ENCODE measurements at regions not wholly inside any gene's neighbourhood (a gene's known extent, or its start where the extent isn't known, plus 50 kb on each side); places are given as distances from the start of the nearest gene placed in this dataset.
"Not testable (repeated sequence)": the region's sequence is repeated elsewhere in the genome, so short reads cannot be mapped to it uniquely, and the experiment has no call there.

DNA sequence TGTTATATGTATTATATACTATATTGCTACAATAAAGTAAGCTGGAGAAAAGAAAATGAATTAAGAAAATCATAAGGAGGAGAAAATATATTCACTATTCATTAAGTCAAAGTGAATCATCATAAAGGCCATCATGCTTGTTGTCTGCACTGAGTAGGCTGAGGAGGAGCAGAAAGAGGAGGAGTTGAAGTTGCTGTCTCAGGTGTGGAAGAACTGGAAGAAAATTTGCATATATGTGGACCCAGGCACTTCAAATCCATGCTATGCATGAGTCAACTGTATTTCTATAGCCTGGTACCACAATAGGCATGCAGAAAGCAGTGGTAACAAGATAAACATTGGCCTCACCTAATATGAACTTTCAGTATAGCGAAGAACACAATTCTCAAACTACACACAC, 135.9 kb upstream of the SGCG start:
- FAIRE-seq, result no peak

DNA sequence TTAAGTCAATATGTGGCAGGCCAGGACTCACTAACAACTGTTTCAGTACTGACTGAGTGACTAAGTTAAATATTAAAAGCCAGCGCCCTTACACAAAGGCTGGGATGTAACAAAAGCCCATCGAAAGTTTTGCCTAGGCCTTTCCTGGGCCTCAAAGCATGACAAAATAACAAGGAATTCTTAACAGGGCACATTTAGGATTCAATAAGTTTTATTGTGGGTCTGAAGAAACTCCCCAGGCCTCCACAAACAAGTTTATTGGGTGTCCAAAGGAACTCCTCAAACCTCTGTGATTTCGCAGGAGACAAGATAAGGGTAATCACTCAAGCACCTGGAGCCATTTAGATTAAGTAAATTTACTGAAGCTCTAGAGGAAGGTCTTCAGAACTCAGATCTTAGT, 130.7 kb upstream of the SGCG start:
- no peak for FAIRE-seq

DNA sequence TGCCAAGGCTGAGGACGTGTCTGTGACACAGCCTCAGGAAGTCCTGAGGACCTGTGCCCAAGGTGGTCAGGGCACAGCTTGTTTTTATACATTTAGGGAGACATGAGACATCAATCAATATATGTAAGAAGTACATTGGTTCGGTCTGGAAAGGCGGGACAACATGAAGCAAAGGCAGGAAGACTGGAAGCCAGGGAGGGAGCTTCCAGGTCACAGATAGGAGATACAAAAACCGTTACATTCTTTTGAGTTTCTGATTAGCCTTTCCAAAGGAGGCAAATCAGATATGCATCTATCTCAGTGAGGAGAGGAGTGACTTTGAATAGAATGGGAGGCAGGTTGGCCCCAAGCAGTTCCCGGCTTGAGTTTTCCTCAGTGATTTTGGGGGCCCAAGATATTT, 127.1 kb upstream of the SGCG start:
- FAIRE-seq, result not testable (repeated sequence)

DNA sequence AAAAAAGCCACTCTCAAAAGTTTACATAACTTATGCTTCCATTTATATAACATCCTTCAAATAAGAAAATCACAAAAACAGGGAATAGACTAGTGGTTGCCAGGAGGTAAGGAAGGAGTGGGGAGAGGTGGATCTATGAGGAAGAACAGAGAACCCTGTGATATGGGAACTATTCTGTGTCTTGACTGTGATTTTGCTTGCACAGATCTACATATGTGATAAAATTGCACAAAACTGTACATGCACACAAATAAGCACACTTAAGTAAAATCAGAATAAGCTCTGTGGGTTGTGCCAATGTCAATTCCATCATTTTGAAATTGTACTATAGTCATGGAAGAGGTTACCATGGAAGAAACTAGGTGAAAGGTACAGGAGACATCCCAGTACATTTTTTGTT, 121.6 kb upstream of the SGCG start:
- FAIRE-seq, result no peak

DNA sequence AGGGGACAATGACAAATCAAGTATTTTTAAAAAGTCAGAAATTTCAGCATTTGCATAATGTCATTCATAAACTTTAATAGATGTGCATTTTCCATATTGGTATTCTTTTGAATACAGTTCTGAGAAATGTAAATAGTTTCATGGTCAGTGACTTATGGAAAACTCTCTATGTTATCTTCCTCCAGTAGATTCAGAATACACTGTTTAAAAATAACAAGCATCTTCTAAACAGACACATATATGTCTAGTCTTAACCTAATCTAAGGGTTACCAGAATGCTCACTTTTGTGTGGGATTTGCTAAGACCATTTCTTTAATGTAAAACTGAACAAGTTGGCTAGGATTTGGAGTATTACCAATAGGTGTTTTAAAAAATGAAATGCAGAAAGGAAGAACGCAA, 119.8 kb upstream of the SGCG start:
- FAIRE-seq, result no peak

DNA sequence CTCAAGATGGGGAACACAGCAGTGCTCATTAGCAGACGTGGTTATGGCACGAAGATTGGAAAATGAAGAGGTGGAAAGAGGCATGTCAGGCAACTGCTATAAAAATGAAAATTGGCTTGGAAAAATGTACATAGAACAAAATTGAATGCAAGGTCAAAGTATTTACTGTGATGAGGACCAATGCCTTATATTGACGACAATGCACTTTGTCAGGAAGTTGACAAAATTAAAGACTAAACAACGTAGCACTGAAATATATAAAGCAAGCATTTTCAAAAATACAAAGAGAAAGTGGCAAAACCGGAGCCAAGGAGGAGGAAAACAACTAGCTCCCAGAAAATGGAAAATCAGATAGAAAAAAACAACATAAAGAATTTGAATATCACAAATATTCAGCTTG, 113.7 kb upstream of the SGCG start:
- no peak for FAIRE-seq

DNA sequence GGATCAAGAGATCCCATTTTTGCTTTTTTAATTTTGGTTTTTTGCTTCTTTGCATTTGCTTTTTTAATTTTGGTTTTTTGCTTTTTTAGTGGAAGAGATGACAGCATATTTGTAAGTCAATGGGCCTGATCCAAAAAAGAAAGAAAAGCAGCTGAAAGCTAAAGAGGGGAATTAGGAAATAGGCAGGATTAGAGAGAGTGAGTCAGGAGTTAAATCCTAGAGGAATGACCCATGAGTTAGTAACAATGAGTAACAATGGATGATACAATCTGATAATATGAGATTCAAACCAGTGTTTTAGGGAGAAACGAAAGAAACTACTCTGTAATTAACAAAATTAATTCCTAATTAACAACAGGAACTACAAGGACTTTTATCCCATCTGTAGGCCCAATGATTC, 111.2 kb upstream of the SGCG start:
- no peak for FAIRE-seq

DNA sequence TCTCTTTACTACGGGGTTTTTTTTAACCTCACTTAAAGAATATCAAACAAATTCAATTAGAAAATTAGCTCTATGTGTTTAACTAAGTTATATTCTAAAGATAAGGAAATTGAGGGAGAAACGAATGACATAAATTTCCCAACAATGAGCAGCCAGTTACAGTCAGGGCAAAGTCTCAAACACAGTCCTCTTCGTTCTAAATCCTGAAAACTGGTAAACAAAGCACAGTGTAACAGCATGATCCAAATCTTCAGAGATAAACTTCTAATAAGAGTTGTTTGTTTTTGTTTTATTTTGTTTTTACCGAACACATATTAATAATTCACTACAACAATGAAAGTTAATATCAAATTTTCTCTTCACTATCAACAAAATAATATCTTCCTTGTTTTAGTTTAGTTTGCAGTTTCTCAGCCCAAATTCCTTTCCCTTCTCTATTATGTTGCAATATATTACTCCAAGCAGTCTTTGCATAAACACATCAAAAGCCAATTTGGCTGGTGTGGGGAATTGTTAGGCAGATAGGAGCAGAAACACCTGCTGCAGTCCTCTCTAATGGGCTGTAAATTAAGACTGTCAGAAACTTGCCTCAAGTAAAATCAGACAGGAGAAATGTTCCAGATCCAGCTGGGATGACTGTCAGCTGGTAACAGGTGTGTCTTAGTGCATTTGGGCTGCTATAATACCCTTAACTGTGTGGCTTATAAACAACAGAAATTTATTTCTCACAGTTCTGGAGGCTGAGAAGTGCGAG, 106.5 kb upstream of the SGCG start:
- FAIRE-seq, result no peak

DNA sequence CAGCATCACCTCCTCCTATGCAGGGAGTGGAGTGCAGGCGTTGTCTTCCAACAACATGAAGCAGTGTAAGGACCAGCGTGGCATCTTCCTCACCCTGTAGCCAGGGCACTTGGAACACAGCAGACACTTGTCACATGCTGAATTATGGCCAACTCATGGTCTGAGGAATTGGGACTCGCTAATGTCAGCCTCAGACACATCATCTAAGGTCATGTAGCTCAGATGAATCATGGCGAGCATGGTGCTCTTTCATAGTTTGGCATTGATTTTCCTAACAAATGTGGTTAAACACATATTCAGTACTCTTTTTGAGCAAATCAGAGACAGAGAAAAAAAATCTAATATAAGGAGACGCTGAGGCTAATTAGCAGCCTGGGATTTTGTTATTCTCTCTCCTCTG, 99.6 kb upstream of the SGCG start:
- no peak for FAIRE-seq

DNA sequence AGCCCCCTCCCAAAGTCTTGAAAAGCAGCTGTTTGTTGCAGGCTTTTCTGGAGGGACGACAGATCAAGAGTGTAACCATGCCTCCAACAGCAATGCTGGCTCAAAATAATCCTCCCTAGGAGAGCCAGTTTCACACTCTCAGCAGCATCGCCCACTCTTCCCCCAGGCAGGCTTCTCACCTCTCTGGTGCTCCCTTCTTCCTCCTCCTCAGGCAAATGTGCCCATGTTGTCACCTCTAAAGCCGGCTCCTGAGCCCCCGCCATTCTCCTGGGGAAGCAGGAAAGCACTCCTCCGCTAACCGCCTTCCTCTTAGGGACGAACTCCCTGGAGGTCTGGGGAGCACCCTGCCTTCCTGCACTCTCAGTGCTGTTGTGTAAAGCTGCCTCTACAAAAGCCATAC, 98.9 kb upstream of the SGCG start:
- FAIRE-seq, result no peak

DNA sequence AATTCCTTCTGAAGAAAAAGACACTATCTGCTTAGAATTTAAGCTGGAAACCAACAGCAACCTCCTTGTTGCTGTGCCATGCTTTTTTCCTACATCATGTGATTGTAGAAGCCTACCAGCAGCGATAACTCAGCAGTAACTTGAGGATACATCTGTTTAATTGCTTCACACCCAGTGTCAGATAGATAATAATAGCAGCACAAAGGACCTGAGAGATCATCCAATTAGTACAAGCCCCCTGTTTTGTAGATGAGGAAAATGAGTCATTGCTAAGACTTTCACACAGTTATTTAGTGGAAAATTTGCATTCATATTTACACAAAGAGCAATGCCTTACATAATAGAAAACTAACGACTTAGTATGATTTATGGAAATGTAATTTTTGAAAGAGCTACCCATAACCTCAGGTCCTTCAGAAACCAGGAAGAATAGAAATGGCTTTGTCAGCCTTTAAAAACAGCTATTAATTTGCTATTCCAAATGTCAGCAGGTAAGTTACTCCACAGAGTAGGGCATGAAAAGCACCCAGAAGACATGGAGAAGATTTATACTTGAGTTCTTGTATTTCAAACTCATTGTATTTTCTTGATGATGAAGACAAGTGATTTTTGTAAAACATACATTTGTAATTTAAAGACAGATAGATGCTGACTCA, 93.7 kb upstream of the SGCG start:
- no peak for FAIRE-seq

DNA sequence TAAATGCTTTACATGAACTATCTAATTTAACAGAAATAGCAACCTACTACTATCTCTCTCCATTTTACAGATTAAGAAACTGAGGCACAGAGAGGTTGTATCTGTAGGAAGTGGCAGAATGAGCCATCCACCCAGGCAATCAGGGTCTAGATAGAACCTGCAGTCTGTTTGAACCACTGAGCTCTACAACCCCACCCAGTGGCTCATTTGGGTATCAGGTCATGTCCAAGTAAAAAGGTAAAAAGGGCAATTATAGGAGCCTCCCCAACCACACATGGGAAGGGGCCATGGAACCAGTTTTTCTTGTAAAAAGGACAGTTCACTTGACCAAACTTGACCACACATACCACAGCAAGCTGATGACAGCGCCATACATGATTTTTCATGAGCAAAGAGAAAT, 92.9 kb upstream of the SGCG start:
- FAIRE-seq, result no peak

DNA sequence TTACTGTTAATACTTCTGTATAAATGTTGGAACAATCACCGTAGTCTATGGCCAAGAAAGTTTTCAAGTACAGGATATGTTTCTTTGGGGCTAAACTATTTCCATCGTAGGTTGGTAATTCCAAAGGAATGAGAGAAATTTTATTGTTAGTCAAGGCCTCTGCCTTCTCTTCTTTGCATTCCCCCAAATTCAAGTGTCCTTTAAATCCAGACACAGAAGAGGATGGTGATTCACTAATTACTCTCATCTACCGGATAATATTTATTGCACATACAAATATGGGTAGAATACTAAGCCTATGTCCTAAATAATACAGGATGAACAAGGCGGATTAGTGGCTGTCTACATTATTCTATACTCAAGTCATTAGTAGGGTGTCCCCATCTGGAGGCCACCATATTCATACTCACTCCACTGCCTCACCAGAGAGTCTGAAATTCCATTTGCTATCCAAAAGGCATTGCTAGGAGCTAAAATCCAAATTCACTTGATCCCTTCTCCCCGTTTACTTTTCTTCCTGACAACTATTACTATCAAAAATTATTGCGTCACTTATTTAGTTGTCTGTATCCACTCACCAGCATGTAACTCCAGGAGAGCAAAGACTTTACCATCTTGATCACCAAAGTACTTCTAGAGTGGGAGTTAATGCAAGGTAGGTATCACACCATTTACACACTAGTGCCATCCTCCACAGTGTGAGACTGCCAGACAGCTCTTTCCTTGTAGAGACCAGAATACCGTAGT, 82.4 kb upstream of the SGCG start:
- no peak for FAIRE-seq

DNA sequence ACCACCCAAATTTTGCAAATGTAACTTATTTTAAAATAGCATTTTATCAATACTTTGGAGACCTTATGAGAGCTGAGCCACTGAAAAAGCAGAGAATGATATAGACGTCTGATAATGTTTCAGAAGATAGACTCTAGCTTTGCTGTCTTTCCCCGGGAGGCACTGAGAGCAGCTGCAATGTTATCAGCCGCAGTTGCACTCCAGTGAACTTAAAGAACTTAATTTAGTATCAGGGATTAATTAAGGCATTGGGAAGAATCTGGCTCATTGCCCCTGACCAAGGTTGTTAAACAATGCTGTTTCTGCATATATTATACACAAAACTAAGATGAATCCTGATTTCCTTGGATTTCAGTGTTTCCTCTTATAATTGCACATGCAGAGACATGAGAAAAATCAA, 75.7 kb upstream of the SGCG start:
- FAIRE-seq, result no peak

DNA sequence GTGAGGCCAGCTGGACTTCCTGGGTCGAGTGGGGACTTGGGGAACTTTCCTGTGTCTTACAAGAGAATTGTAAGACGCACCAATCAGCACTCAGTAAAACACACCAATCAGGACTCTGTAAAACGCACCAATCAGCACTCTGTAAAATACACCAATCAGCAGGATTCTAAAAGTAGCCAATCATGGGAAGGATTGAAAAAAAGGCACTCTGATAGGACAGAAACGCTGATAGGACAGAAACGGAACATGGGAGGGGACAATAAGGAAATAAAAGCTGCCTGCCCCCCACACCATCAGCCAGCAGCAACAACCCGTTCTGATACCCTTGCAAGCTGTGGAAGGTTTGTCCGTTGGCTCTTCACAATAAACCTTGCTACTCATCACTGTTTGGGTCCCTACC, 73.1 kb upstream of the SGCG start:
- no peak for FAIRE-seq

DNA sequence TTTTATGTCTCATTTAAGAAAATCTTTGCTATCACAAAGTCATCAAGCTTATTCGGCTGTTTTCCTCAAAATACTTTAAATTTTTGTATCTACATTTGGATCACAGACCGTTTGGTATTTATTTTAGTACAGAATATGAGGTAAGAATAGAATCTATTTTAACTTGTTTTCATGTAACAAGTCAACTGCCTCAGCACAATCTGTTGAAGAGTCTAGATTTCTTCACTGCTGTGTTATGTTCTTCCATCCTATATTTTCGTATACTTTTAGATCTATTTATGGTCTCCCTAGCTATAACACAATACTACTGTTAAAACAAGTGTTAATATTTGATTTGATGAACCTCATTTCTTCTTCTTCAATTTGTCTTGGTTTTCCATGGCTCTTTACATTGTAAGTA, 61.6 kb upstream of the SGCG start:
- FAIRE-seq, result no peak

DNA sequence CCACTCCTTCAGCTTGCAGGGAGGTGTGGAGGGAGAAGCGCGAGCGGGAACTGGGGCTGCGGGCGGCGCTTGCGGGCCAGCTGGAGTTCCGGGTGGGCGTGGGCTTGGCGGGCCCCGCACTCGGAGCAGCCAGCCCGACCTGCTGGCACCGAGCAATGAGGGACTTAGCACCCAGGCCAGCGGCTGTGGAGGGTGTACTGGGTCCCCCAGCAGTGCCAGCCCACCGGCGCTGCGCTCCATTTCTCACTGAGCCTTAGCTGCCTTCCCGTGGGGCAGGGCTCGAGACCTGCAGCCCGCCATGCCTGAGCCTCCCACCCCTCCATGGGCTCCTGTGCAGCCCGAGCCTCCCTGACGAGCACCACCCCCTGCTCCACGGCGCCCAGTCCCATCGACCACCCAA, 53.2 kb upstream of the SGCG start:
- FAIRE-seq, result not testable (repeated sequence)

DNA sequence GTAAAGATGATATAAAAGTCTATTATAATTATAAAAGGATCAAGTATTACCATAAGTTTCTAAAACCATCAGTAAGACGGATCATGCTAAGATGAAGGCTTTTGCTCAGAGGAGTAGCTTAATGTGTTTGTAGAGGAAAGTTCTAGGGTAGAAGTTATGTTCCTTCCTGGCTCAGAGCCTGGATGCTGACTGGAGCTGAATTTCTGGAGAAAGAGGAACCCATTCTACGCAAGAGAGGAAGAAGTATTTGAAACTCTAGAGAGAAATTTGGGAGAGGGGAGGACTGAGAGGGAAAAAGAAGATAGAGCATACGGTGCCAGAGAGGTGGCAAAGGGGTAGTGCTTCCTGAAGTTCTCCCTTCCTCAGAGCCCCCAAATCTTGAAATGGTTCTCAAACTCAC, 51.4 kb upstream of the SGCG start:
- FAIRE-seq, result no peak
